Panc1 (cell line): ENCODE measurements at regions not wholly inside any gene's neighbourhood (a gene's known extent, or its start where the extent isn't known, plus 50 kb on each side); places are given as distances from the start of the nearest gene placed in this dataset.

Source experiments
- ATAC-seq: fragments of 200-7000 bp; cut with Tn5 transposase; 2 replicates; pipeline ENCODE4 v1.9.1; 2020; ENCODE audit warnings: mild to moderate bottlenecking, moderate library complexity
- BruUV-seq: library from RNA; stranded (reverse); fragments of 400-500 nt; replicated peaks from 2 replicates; lab custom pipeline; 2021; lab: Mats Ljungman, UMichigan
- CTCF ChIA-PET: fragments of 300-600 bp; sonication (Branson Sonifier 250); formaldehyde crosslinking; loops from one replicate; lab custom pipeline; 2022; ENCODE audit warnings: antibody characterized with exemption; lab: Charles Lee
- POLR2A ChIA-PET: fragments of 300-600 bp; sonication (Branson Sonifier 250); formaldehyde crosslinking; loops from one replicate; lab custom pipeline; 2022; ENCODE audit warnings: antibody characterized with exemption; lab: Charles Lee
- DNase-seq: peaks from one replicate; pipeline ENCODE4 v3.0.0-alpha.2; 2010; ENCODE audit warnings: low read depth, low spot score
- H3K27ac ChIP-seq: 2 replicates; pipeline ENCODE4 v1.5.1; 2011; ENCODE audit warnings: mild to moderate bottlenecking, low read length, inconsistent platforms
- H3K27me3 ChIP-seq: fragments of 200-500 bp; sonication (Bioruptor generic); 2 replicates; pipeline ENCODE4 v1.6.0; 2014; ENCODE audit warnings: low read length, inconsistent platforms; ENCODE audit not compliant: control insufficient read depth, insufficient read depth
- H3K36me3 ChIP-seq: fragments of 200-500 bp; sonication (Bioruptor generic); 2 replicates; pipeline ENCODE4 v1.5.1; 2014; ENCODE audit warnings: inconsistent platforms, mild to moderate bottlenecking, low read length, moderate library complexity; ENCODE audit not compliant: control insufficient read depth, insufficient read depth
- H3K4me1 ChIP-seq: 2 replicates; pipeline ENCODE4 v1.5.1; 2011; ENCODE audit warnings: inconsistent platforms, mild to moderate bottlenecking, low read length, moderate library complexity; ENCODE audit not compliant: control insufficient read depth, insufficient read depth
- H3K4me3 ChIP-seq, 2 experiments: 2 replicates each; pipeline ENCODE4 v1.5.1; 2011 to 2012; ENCODE audit warnings: low read depth in 2 of 2, low read length in 2 of 2, mild to moderate bottlenecking in 2 of 2, inconsistent platforms in 1 of 2, moderate library complexity in 1 of 2
- H3K9me3 ChIP-seq: fragments of 200-500 bp; sonication (Bioruptor generic); 2 replicates; pipeline ENCODE4 v1.5.1; 2014; ENCODE audit warnings: low read depth, mild to moderate bottlenecking, inconsistent platforms, low read length, moderate library complexity; ENCODE audit not compliant: control insufficient read depth, insufficient read depth
- POLR2AphosphoS5 ChIP-seq: IDR thresholded peaks from 2 replicates; pipeline ENCODE4 v1.6.1; 2012; ENCODE audit warnings: mild to moderate bottlenecking, low read depth, low read length, moderate library complexity
- SIN3A ChIP-seq: IDR thresholded peaks from 2 replicates; pipeline ENCODE4 v1.6.1; 2012; ENCODE audit warnings: low read depth, mild to moderate bottlenecking, low read length, moderate library complexity, borderline replicate concordance; ENCODE audit not compliant: insufficient read depth
- TCF7L2 ChIP-seq: IDR thresholded peaks from 2 replicates; pipeline ENCODE4 v1.6.1; 2011; ENCODE audit warnings: mild to moderate bottlenecking, low read depth, low read length, inconsistent platforms
- in situ Hi-C: cut with HindIII; loops from 2 replicates; pipeline ENCODE4 v1.10.0; 2016; ENCODE audit warnings: low sequenced_read_pairs, low pct_unique_long_range_greater_than_20kb
- intact Hi-C: fragments of 100-400 bp; cut with micrococcal nuclease; formaldehyde crosslinking; loops from one replicate; pipeline ENCODE4 v1.10.0; 2022; ENCODE audit not compliant: unreplicated experiment
- TF ChIP-seq, protein P1 (sequence below): fragments of 450-650 bp; IDR thresholded peaks from 2 replicates; pipeline ENCODE4 v1.5.1; 2017; ENCODE audit warnings: mild to moderate bottlenecking
- TF ChIP-seq, protein P2 (sequence below), 2 experiments: IDR thresholded peaks; 2 replicates each; pipeline ENCODE4 v1.6.1; 2011 to 2012; ENCODE audit warnings: low read depth in 2 of 2, control low read depth in 1 of 2, low read length in 1 of 2, mild to moderate bottlenecking in 1 of 2, moderate library complexity in 1 of 2; ENCODE audit not compliant: insufficient read depth in 1 of 2

DNA sequence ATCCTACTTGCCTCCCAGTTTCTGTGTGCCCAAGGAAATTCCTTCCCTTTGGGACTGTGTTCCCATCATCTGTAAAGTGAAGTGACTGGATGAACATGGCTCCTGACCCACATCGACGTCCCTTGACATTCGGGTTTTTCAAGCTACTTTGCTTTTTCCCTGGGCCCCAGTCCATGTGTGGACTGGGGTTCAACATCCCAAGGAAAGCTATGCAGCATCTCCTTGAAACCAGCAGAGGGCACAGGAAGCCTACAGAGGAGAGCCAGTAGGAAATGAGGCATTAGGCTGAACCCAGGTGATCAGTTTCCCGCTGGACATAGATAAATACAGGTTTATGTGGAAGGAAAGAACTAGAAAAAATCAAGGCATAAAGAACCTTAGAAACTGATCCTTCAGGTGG lies 145.1 kb upstream of the ARHGEF9 start:
- no peak overlapping the region for H3K27ac ChIP-seq
- TF ChIP-seq, protein P1, sequence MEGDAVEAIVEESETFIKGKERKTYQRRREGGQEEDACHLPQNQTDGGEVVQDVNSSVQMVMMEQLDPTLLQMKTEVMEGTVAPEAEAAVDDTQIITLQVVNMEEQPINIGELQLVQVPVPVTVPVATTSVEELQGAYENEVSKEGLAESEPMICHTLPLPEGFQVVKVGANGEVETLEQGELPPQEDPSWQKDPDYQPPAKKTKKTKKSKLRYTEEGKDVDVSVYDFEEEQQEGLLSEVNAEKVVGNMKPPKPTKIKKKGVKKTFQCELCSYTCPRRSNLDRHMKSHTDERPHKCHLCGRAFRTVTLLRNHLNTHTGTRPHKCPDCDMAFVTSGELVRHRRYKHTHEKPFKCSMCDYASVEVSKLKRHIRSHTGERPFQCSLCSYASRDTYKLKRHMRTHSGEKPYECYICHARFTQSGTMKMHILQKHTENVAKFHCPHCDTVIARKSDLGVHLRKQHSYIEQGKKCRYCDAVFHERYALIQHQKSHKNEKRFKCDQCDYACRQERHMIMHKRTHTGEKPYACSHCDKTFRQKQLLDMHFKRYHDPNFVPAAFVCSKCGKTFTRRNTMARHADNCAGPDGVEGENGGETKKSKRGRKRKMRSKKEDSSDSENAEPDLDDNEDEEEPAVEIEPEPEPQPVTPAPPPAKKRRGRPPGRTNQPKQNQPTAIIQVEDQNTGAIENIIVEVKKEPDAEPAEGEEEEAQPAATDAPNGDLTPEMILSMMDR, result peak; percentile 65
- no peak for TF ChIP-seq POLR2AphosphoS5
- intact Hi-C loops (no loop called here), in situ Hi-C loops (no loop called here)
- no peaks in the 10 kb centered on the region for H3K9me3 ChIP-seq
- no peaks in the 10 kb centered on the region for H3K36me3 ChIP-seq
- H3K27me3 ChIP-seq, result no peaks in the 10 kb centered on the region
- no peak overlapping the region for H3K4me3 ChIP-seq
- ChIA-PET POLR2A (no interaction called here), CTCF (interaction anchor here (0.5 to 0.6 kb wide), 2 partner anchors 82 to 759 kb away, joined by 4 read pairs; no protein-coding TSS in a partner anchor)
- no TSS peak for BruUV-seq
- DNase-seq (no peak), ATAC-seq (no peak)
- no peaks in the 10 kb centered on the region for H3K4me1 ChIP-seq

DNA sequence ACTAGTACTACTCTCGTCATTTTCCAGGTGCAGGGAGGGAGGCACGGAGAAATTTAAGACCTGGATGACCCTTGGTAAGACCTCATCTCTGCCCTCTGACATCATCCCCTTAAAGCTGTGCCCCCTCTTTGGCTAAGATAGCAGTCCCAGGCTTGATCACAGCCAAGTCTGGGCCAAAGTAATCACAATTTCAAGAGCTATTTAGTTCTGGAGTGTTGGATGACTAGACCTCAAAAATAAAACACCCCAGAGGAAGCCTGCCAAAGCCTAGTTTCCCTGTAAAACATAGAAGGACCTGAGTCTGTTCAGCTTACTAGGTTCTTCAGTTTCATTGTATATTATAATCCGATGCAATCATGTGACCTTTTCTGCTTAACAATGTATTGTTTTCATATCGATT lies 144.6 kb upstream of the ARHGEF9 start:
- Histone ChIP-seq H3K36me3 (no peaks in the 10 kb centered on the region), H3K9me3 (no peaks in the 10 kb centered on the region), H3K27me3 (no peaks in the 10 kb centered on the region), H3K4me1 (no peaks in the 10 kb centered on the region), H3K27ac (no peak overlapping the region), H3K4me3 (no peak overlapping the region)
- POLR2A ChIA-PET, result no interaction called here
- BruUV-seq, result no TSS peak
- CTCF ChIA-PET, result interaction anchor here (0.5 kb wide), 1 partner anchor 759 kb away, joined by 4 read pairs; no protein-coding TSS in a partner anchor
- in situ Hi-C loops, result no loop called here
- TF ChIP-seq TCF7L2, result no peak
- TF ChIP-seq, protein P1, result no peak
- TF ChIP-seq, protein P2, sequence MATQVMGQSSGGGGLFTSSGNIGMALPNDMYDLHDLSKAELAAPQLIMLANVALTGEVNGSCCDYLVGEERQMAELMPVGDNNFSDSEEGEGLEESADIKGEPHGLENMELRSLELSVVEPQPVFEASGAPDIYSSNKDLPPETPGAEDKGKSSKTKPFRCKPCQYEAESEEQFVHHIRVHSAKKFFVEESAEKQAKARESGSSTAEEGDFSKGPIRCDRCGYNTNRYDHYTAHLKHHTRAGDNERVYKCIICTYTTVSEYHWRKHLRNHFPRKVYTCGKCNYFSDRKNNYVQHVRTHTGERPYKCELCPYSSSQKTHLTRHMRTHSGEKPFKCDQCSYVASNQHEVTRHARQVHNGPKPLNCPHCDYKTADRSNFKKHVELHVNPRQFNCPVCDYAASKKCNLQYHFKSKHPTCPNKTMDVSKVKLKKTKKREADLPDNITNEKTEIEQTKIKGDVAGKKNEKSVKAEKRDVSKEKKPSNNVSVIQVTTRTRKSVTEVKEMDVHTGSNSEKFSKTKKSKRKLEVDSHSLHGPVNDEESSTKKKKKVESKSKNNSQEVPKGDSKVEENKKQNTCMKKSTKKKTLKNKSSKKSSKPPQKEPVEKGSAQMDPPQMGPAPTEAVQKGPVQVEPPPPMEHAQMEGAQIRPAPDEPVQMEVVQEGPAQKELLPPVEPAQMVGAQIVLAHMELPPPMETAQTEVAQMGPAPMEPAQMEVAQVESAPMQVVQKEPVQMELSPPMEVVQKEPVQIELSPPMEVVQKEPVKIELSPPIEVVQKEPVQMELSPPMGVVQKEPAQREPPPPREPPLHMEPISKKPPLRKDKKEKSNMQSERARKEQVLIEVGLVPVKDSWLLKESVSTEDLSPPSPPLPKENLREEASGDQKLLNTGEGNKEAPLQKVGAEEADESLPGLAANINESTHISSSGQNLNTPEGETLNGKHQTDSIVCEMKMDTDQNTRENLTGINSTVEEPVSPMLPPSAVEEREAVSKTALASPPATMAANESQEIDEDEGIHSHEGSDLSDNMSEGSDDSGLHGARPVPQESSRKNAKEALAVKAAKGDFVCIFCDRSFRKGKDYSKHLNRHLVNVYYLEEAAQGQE (IDR thresholded peaks at IDR 0.05; ENCODE audit: insufficient read depth in 1 of 2, low read depth in 2 of 2, low read length in 1 of 2), result no peak
- TF ChIP-seq POLR2AphosphoS5, result no peak
- no peak for TF ChIP-seq SIN3A
- intact Hi-C loops, result no loop called here
- no peak for DNase-seq
- no peak for ATAC-seq
